Adrenal gland (tissue), 9 donors: ENCODE measurements at regions not wholly inside any gene's neighbourhood (a gene's known extent, or its start where the extent isn't known, plus 50 kb on each side); places are given as distances from the start of the nearest gene placed in this dataset.

ENCODE experiments used
- DNase-seq, 7 donors: peaks; one replicate each; pipeline ENCODE4 v3.0.0-alpha.2; 2019 to 2020
- H3K27ac ChIP-seq, 5 donors: fragments of 200-600 bp; sonication (generic) in 4 of 5; 1 replicate in 3 of 5; 2 replicates in 2 of 5; pipeline versions ENCODE4 v1.5.1 to v1.8.0; 2016 to 2020; ENCODE audit warnings: mild to moderate bottlenecking in 1 of 5
- H3K27me3 ChIP-seq: fragments of 200-600 bp; 2 replicates; pipeline ENCODE4 v1.8.0; 2021
- H3K36me3 ChIP-seq, 2 donors: fragments of 200-600 bp; replicated peaks in 1 of 2; 1 replicate in 1 of 2; 2 replicates in 1 of 2; pipeline versions ENCODE4 v1.5.1 to v1.8.0; 2018 to 2022
- H3K4me1 ChIP-seq, 2 donors: fragments of 200-600 bp; replicated peaks in 1 of 2; 1 replicate in 1 of 2; 2 replicates in 1 of 2; pipeline versions ENCODE4 v1.5.1 to v1.8.0; 2018 to 2021
- H3K4me3 ChIP-seq, 4 donors: fragments of 200-600 bp; sonication (generic) in 3 of 4; one replicate each; pipeline ENCODE4 v1.5.1; 2016 to 2018
- H3K9me3 ChIP-seq, 3 donors: fragments of 200-600 bp; sonication (generic) in 1 of 3; replicated peaks in 1 of 3; 1 replicate in 2 of 3; 2 replicates in 1 of 3; pipeline versions ENCODE4 v1.5.1 to v1.8.0; 2016 to 2021
- CTCF ChIP-seq, 6 experiments: fragments of 450-650 bp in 4 of 6; fragments of 200-600 bp in 2 of 6; sonication (generic) in 1 of 6; IDR thresholded peaks; 1 replicate in 5 of 6; 2 replicates in 1 of 6; pipeline versions ENCODE4 v1.5.1 to v1.8.0; 2016 to 2021; ENCODE audit warnings: antibody characterized with exemption in 6 of 6, mild to moderate bottlenecking in 2 of 6, moderate library complexity in 1 of 6
- POLR2A ChIP-seq, 2 donors: fragments of 450-650 bp; IDR thresholded peaks; one replicate each; pipeline ENCODE4 v1.6.1; 2017; ENCODE audit warnings: antibody characterized with exemption in 2 of 2, mild to moderate bottlenecking in 2 of 2, moderate library complexity in 1 of 2
- WGBS, 4 donors: extraction: QIAGEN DNeasy Blood & Tissue Kit in 2 of 4; methylation state at CpG; one replicate each; pipeline versions ENCODE4 v1.1.5 to v1.1.7; 2013 to 2017; 5-methylcytosine and 5-hydroxymethylcytosine counted together
- intact Hi-C, 2 donors: fragments of 100-400 bp; cut with DNase I; formaldehyde crosslinking; loops; one replicate each; pipeline versions ENCODE4 v1.14.1 to v1.15.0; 2022 to 2023
- donor health status: healthy with polysubstance abuse.
- donor health status: Bipolar disorder and iron deficiency.
- donor health status: DM: yes; HTN: yes; CAD: no.
- donor health status: DM: no; HTN: no; CAD: no.
- donor health status: DM: no; HTN: no; CAD: no.

GRCh38 chr2:216770050-216770449 lies 74.7 kb upstream of the IGFBP5 start:
- Histone ChIP-seq H3K27ac (no peak overlapping the region), H3K36me3 (no peaks in the 10 kb centered on the region), H3K4me1 (peaks cover 15 to 22% of the 10 kb centered on the region in 2 donors), H3K4me3 (no peak overlapping the region), H3K9me3 (no peaks in the 10 kb centered on the region), H3K27me3 (no peaks in the 10 kb centered on the region)
- intact Hi-C loops: no loop called here
- no peak for TF ChIP-seq CTCF (IDR thresholded peaks at IDR 0.05)
- no peak for TF ChIP-seq POLR2A (IDR thresholded peaks at IDR 0.05)
- DNase-seq: no peak
- WGBS, 4 donors: 62 to 76% (median 66%) methylated on average over 3 of the region's 3 CpGs

GRCh38 chr2:216769626-216770025 lies 74.3 kb upstream of the IGFBP5 start:
- intact Hi-C loops: no loop called here
- Histone ChIP-seq H3K4me1 (peaks cover 11 to 19% of the 10 kb centered on the region in 2 donors), H3K27me3 (no peaks in the 10 kb centered on the region), H3K4me3 (no peak overlapping the region), H3K9me3 (no peaks in the 10 kb centered on the region), H3K27ac (no peak overlapping the region), H3K36me3 (no peaks in the 10 kb centered on the region)
- TF ChIP-seq CTCF (IDR thresholded peaks at IDR 0.05): no peak
- no peak for TF ChIP-seq POLR2A (IDR thresholded peaks at IDR 0.05)
- no peak for DNase-seq

GRCh38 chr2:216768908-216769411 lies 73.6 kb upstream of the IGFBP5 start:
- H3K36me3 ChIP-seq: no peaks in the 10 kb centered on the region
- WGBS, 4 donors: 62 to 71% (median 66%) methylated on average over 3 of the region's 3 CpGs
- no peaks in the 10 kb centered on the region for H3K27me3 ChIP-seq
- no peak for DNase-seq
- no peak overlapping the region for H3K27ac ChIP-seq
- peaks cover 11 to 18% of the 10 kb centered on the region in 2 donors for H3K4me1 ChIP-seq
- no peaks in the 10 kb centered on the region for H3K9me3 ChIP-seq
- H3K4me3 ChIP-seq: no peak overlapping the region
- TF ChIP-seq POLR2A (IDR thresholded peaks at IDR 0.05): no peak
- no peak for TF ChIP-seq CTCF (IDR thresholded peaks at IDR 0.05)
- intact Hi-C loops: no loop called here

GRCh38 chr2:216765761-216766262 lies 70.5 kb upstream of the IGFBP5 start:
- intact Hi-C loops: no loop called here
- Histone ChIP-seq H3K9me3 (no peaks in the 10 kb centered on the region), H3K4me3 (no peak overlapping the region)

More at GRCh38 chr2:216765761-216766262, 70.5 kb upstream of the IGFBP5 start:
- Histone ChIP-seq H3K36me3 (no peaks in the 10 kb centered on the region), H3K27ac (peak overlapping the region in 3 of 5 donors; percentile 4 to 74 (median 31)), H3K27me3 (no peaks in the 10 kb centered on the region), H3K4me1 (peaks cover 11 to 18% of the 10 kb centered on the region in 2 donors)
- WGBS, 4 donors: 10 to 22% (median 16%) methylated on average over 10 to 11 of the region's 11 CpGs
- peak; percentile 61 to 85 (median 73) for DNase-seq
- peak in 5 of 6 experiments; percentile 10 to 41 (median 36) for TF ChIP-seq CTCF (IDR thresholded peaks at IDR 0.05)
- TF ChIP-seq POLR2A (IDR thresholded peaks at IDR 0.05): no peak
